NCI-H2081 treated with DMSO at 0.1 percent for 48 hours (cell line): ENCODE measurements at regions not wholly inside any gene's neighbourhood (a gene's known extent, or its start where the extent isn't known, plus 50 kb on each side); places are given as distances from the start of the nearest gene placed in this dataset.
"Not testable (repeated sequence)": the region's sequence is repeated elsewhere in the genome, so short reads cannot be mapped to it uniquely, and the experiment has no call there.

Source experiments
- DNase-seq: peaks from one replicate; lab custom pipeline; 2025; lab: John Stamatoyannopoulos, UW

DNA sequence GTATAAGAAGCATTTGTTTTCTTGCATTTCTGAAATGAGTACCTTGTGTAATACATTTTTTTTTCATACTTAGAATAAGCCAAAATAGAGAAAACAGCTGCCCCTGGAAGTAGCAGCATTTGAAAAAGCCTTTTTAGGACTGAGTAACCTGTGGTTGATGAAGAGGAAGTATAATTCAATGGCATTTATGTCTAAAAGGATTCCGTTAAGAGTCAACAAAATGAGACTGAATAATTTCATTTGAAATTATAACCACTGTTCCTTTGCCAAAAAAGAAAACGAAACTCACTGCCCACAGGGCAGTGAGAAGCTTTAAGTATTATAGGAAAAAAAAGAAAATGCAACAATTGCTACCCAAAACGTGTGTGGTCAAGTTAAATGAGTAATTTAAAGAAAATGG, 705.6 kb upstream of the PHF14 start:
- no peak for DNase-seq

GRCh38 chr7:10282909-10283308, 690.8 kb upstream of the PHF14 start:
- DNase-seq = no peak

GRCh38 chr7:10284001-10284400, 689.7 kb upstream of the PHF14 start:
- DNase-seq = no peak

DNA sequence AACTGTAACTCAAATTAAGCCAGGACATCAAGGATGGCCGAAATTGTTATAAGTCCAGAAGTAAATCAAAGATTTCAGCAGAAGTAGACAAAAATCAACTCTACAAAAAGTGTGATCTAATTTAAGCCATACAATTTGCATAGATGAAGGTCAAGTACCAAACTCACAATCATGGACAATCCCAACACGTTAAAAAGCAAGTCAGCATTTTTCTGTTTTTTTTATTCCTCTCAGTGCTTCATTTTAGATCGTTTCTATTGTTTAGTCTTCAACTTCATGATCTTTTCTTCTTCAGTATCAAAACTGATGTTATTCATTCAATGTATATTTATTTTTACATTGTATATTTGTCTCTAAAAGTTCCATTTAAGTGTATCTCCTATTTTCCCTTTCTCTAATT, 674.3 kb upstream of the PHF14 start:
- DNase-seq = no peak

DNA sequence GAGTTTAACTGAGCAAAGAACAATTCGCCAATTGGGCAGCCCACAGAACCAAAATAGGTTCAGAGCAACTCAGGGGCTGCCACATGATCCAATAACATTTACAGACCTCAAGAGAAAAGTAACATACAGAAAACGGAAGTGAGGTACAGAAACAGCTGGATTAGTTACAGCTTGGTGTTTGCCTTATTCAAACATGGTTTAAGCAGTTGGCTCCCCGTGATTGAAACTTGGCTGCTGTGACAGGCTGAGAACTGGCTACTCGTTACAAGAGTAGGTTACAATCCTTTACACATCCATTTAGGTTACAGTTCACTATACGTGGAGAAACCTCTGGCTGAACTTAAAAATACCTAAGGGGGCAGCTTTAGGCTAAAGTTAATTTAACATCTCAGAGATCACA, 673.1 kb upstream of the PHF14 start:
- DNase-seq = no peak

DNA sequence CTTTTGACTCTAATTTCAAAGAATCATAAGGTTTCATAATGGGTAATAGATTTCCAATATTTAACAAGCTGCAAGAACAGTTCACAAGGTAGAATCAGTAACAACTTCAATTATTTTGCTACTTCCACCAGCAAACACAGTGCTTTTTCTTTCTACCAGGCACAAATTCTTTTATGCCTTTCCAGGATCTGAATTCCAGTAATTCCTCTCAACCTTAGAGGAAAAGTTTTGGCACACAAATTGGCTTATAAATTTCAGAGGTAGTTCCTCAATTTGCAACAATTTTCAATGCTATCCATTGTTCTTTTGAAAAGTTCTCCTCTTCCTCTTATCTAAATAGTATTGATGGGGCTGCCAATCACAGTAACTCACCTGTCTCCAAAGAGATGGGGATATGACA, 665.4 kb upstream of the PHF14 start:
- DNase-seq = no peak

DNA sequence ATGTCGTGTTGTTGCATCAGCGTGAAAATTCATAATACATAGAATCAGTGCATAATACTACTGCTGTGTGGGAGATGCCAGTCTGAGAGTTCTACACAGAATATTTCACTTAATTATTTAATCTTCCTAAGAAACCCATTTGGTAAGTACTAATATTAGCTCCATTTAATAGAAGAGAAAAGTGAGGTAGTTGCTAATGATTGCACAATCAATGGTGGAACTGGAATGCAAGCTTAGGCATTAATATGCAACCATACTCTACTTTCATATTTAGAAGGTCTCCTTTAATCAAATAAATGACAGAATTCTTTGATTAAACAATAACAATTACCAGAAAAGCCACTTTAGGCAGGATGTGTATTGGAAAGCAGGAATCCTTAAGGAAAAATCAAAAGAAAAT, 660.7 kb upstream of the PHF14 start:
- no peak for DNase-seq

DNA sequence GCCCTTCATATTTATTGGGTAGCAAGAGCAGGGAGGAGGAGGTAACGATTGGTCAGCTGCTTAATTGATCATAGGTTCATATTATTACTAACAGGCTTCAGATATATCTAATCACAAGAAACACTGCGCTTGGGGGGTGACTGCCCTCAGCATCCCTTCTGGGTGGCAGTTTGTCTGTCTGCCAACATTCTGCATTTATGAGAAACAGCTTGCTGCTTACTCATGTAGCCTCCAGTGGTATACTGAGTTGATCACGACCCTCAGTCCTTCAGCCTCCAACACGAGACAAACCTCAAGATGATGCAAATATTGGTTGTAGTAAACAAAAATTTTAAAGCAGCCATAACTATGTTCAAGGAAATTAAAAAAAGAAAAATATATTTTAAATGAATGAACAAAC, 657.8 kb upstream of the PHF14 start:
- DNase-seq = no peak

DNA sequence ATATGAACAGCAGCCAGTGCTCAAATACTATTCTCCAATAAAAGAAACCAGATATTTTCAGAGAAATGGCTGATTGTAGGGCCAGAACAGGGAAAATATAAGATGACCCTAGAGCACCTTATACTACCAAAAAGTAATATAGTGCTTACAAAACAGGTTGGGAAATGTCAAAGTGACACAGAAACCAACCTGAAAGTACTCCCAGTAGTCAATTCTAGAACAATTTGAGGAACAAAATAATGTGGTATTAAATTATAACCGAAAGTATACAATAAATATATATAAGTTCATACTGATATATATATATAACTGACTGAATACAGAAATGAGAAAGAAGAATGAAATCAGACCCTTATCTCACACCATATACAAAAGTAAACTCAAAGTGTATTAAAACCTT, 657.2 kb upstream of the PHF14 start:
- no peak for DNase-seq

- no peak for DNase-seq
Observed at GRCh38 chr7:10325395-10325794, 648.3 kb upstream of the PHF14 start.

DNA sequence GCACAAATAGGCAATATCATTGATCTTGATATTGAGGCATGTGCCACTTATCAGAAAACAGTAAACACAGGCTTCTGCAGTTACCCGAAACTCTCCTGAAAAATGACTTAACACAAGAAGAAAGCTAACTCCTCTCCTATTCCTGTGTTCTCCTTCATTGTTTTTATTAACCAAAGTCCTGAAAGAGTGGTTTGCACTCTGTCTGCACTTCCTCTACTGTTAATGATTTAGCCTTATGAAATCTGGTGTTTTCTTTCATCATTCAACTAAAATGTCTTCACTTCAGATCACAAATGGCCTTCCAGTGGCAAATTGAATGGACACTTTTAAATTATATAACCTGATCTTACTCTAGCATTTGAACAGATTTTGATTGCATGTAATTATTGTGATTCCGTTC, 630.6 kb upstream of the PHF14 start:
- DNase-seq = no peak

DNA sequence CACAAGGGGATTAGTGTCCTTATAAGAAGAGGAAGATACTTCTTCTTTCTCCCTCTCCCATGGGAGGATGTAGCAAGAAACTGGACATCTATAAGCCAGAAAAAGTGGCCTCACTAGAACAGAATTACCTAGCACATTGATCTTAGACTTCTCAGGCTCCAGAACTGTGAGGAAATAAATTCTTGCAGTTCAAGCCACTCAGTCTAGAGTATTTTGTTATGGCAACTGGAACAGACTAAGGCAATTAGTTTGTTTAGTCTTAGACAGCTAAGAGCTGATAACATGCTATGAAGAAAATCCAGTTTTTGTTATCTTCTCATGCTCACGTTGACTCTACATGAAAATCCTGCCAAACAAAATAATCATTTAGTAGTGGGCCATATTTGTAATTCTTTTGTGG, 627.6 kb upstream of the PHF14 start:
- no peak for DNase-seq

- no peak for DNase-seq
Observed at GRCh38 chr7:10355816-10356215, 617.9 kb upstream of the PHF14 start.

- no peak for DNase-seq
Observed at GRCh38 chr7:10360050-10360449, 613.6 kb upstream of the PHF14 start.

GRCh38 chr7:10401793-10402192, 571.9 kb upstream of the PHF14 start:
- no peak for DNase-seq

GRCh38 chr7:10412422-10413019, 561.2 kb upstream of the PHF14 start:
- no peak for DNase-seq

DNA sequence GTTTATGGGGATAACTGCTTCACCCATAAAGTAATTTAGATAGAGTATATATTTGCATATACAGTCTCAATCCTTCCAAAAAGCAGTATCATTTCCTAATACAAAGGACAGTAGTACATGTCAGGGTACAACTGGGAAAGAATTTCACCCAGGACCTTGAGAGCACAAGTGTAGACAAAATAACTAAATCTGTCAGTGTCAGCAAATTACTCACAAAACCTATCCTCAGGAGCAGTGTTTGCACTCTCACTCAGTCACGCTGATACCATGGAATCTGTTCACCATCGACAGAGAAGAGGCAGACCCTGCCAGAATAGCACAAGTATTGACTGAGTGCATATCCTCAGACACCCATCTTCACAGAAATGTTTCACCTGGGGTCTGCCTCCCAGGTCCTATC, 554.7 kb upstream of the PHF14 start:
- no peak for DNase-seq

GRCh38 chr7:10429031-10429430, 544.6 kb upstream of the PHF14 start:
- no peak for DNase-seq

DNA sequence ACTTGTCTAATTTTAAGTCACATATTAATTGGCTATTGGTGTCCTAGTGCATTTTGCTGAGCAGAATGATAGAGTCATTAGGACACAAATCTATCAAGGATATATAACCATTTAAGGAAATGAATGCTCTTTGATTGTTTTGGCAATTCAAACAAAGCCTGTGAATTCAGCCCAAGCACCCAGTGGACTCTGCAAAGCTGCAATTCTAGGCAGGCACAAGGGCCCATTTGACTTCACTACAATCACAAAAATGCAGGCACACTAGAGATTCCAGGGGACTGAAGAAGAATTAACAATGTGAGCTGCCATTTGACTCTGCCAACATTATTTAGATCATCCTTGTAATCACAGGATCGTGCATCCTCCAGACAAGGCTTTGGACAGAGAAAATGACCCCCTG, 544.2 kb upstream of the PHF14 start:
- DNase-seq = no peak

DNA sequence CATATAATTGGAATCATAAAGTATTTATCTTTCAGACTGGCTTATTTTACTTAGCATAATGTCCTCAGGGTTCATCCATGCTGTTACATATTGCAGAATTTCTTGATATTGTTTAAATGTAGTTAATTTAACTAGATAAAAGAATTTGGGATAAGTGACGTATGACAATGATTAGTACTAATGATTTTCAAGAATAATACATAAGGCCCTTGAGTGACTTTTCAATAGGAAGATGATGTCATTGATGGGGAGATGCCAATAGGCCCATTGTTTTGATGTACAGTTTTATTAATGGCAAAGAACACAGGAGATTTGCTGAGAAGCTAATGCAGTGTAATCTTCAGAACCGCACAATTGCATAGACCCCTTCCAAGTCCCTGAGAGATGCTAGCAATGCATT, 537.4 kb upstream of the PHF14 start:
- DNase-seq = no peak

DNA sequence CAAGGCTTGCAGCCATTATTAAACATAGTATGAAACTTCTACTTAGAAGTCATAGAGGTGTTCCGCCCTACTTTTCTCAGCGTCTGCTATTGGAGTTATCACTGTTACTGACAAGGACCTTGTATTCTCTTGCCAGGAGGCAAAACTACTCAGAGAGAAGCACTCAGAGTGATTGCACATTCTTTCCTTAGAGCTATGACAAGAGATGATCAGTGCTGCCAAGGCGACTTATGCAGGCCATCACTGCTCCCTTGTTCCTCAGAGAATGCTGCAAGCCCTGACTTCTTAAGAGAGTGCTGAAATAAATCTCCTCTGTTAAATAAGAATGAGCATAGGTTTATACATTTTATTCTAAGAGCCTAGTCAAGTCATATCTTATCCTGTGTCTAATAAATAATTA, 534.6 kb upstream of the PHF14 start:
- no peak for DNase-seq

DNA sequence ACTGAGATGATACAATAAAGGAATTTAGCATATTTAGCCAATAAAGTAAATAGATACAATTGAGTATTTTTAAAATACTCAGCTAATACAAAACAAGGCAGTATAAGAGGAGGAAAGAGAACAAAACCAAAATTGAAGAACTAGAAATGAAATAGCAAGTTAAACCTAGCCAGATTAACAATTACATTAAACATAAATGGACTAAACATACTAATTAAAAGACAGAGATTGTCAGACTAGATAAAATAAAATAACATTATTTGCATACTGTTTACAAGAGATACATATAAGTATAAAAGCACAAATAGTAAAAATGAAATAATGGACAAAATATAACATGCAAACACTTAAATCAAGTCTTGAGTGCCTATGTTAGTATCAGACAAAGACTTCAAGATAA, 517.7 kb upstream of the PHF14 start:
- DNase-seq = no peak

DNA sequence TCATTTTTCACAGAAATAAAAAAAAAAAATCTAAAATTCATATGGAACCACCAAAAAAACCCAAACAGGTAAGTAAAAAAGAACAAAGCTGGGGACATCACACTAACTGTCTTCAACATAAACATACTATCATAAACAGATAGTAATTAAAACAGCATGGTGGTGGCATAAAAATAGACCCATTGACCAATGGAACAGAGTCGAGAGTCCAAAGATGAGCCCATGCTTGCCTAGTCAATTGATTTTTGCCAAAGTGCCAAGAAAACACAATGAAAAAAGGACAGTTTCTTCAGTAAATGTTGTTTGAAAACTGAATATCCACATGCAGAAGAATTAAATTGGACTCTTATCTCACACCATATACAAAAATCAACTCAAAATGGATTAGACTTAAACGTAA, 513.2 kb upstream of the PHF14 start:
- DNase-seq = no peak

DNA sequence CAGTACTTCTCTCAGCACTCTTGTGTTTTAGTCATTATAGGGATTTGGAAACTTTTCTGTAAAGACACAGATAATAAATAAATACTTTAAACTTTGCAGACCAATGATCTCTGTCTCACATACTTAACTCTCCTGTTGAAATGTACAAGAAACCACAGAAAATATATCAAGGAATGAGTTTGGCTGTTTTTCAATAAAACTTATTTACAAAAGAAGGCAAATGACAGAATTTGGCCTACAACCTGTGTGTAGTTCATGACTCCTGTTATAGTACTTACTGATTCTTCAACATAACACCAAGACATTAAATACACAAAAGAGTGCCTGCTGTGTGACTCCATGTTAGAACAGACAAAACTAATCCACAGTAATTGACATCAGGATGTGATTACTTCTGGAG, 510.0 kb upstream of the PHF14 start:
- DNase-seq = no peak

DNA sequence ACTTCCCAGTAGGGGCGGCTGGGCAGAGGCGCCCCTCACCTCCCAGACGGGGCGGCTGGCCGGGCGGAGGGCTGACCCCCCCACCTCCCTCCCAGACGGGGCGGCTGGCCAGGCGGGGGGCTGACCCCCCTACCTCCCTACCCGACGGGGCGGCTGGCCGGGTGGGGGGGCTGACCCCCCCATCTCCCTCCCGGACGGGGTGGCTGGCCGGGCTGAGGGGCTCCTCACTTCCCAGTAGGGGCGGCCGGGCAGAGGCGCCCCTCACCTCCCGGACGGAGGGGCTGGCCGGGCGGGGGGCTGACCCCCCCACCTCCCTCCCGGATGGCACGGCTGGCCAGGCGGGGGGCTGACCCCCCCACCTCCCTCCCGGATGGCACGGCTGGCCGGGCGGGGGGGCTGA, 508.1 kb upstream of the PHF14 start:
- DNase-seq = not testable (repeated sequence)
